Tibial nerve (tissue), 4 donors: ENCODE measurements at regions not wholly inside any gene's neighbourhood (a gene's known extent, or its start where the extent isn't known, plus 50 kb on each side); places are given as distances from the start of the nearest gene placed in this dataset.

Source experiments
- EP300 ChIP-seq, 2 donors: sonication (generic); formaldehyde crosslinking; IDR thresholded peaks; one replicate each; pipeline ENCODE4 v1.6.1; 2017; ENCODE audit warnings: antibody characterized with exemption in 2 of 2, mild to moderate bottlenecking in 1 of 2
- POLR2A ChIP-seq, 2 donors: fragments of 450-650 bp; IDR thresholded peaks; one replicate each; pipeline ENCODE4 v1.6.1; 2017; ENCODE audit warnings: antibody characterized with exemption in 2 of 2, mild to moderate bottlenecking in 2 of 2, moderate library complexity in 2 of 2
- TF ChIP-seq, protein P1 (sequence below), 5 experiments: fragments of 200-600 bp in 3 of 5; fragments of 450-650 bp in 2 of 5; sonication (generic) in 3 of 5; IDR thresholded peaks; one replicate each; pipeline ENCODE4 v1.5.1; 2016 to 2019; ENCODE audit warnings: antibody characterized with exemption in 5 of 5, mild to moderate bottlenecking in 3 of 5, moderate library complexity in 2 of 5

DNA sequence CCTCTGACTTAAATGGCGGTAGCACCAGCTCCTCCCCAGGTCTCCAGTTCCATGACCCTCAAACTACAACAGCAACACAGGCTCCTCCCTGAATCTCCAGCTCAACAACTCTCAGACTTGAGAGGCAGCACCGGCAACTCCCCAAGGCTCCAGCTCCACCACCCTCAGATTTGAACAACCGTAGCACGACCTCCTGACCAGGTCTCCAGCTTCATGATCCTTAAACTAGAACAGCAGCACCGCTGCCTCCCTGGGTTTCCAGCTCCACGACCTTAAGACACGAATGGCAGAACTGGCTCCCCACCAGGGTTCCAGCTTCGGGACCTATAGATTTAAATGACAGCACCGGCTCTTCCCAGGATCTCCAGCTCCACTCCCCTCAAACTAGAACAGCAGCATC is 325.8 kb downstream of the PREX1 start:
- no peak for TF ChIP-seq POLR2A (IDR thresholded peaks at IDR 0.05)
- TF ChIP-seq, protein P1, sequence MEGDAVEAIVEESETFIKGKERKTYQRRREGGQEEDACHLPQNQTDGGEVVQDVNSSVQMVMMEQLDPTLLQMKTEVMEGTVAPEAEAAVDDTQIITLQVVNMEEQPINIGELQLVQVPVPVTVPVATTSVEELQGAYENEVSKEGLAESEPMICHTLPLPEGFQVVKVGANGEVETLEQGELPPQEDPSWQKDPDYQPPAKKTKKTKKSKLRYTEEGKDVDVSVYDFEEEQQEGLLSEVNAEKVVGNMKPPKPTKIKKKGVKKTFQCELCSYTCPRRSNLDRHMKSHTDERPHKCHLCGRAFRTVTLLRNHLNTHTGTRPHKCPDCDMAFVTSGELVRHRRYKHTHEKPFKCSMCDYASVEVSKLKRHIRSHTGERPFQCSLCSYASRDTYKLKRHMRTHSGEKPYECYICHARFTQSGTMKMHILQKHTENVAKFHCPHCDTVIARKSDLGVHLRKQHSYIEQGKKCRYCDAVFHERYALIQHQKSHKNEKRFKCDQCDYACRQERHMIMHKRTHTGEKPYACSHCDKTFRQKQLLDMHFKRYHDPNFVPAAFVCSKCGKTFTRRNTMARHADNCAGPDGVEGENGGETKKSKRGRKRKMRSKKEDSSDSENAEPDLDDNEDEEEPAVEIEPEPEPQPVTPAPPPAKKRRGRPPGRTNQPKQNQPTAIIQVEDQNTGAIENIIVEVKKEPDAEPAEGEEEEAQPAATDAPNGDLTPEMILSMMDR (IDR thresholded peaks at IDR 0.05), result no peak
- TF ChIP-seq EP300 (IDR thresholded peaks at IDR 0.05), result no peak
